ENCODE measurements at regions not wholly inside any gene's neighbourhood (a gene's known extent, or its start where the extent isn't known, plus 50 kb on each side); places are given as distances from the start of the nearest gene placed in this dataset.

DNA sequence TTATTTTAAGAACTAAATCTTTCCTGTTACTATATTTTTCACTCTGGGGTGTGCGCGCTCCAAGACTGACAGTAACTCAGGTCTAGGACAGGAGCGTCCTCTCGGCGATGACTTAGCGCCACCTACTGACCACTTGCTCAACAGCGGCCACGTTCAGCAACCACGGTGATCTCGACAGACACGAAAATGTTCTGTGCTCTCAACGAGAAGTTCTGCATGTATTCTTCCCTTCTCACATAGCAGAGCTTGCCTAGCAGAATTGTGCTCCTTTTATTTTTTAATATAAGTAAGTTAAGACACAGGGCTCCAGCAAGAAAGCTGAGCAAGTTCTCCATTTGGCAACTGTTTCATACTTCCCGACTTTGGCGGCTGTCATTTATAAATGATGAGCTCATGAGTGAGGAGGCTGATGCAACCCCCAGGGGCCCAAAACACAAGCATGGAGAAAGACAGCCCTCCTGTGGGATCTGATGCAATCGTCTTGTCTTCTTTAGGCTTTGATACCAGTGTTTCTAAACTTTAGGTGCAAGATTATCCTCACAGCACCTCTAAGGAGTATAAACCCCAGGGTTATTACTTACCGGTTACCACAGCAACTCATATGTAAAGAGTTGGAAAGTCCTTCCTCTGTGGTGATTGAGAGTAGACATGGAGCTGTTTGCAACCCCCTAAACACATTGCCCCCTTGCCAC lies 92.6 kb downstream of the HHIPL2 start (continued):
- TF ChIP-seq EZH2 (IDR thresholded peaks at IDR 0.05; ENCODE audit: low read depth, low read length, severe bottlenecking): no peak
- TF ChIP-seq SIN3A (conservative IDR thresholded peaks at IDR 0.05 in 1 of 2, IDR thresholded peaks at IDR 0.05 in 1 of 2; ENCODE audit: low read depth in 1 of 2, low read length in 2 of 2): 0 out of 4 replicates have a peak, but pooled peaks of 1 of the 2 experiments have one; percentile 60
- no peak for TF ChIP-seq CREB1 (IDR thresholded peaks at IDR 0.05)
- peak; percentile 84; the same call in 1 of the 2 replicates for TF ChIP-seq CEBPB (IDR thresholded peaks at IDR 0.05; ENCODE audit: low read depth, low read length)
- TF ChIP-seq TBP (IDR thresholded peaks at IDR 0.05; ENCODE audit: low read depth, low read length): no peak
- no peak for TF ChIP-seq GTF2F1 (IDR thresholded peaks at IDR 0.05; ENCODE audit: borderline replicate concordance, low read depth, low read length)
- no peak for TF ChIP-seq HDAC2 (IDR thresholded peaks at IDR 0.05; ENCODE audit: borderline replicate concordance in 1 of 2, low read depth in 2 of 2, low read length in 2 of 2)
- TF ChIP-seq JUN (IDR thresholded peaks at IDR 0.05; ENCODE audit: low read depth, low read length): no peak
- TF ChIP-seq PHF8 (conservative IDR thresholded peaks at IDR 0.05; ENCODE audit: low read depth, low read length): no peak
- TF ChIP-seq NANOG (IDR thresholded peaks at IDR 0.05; ENCODE audit: insufficient read depth, low read depth, low read length, poor library complexity, severe bottlenecking): no peak
- TF ChIP-seq, protein P1, sequence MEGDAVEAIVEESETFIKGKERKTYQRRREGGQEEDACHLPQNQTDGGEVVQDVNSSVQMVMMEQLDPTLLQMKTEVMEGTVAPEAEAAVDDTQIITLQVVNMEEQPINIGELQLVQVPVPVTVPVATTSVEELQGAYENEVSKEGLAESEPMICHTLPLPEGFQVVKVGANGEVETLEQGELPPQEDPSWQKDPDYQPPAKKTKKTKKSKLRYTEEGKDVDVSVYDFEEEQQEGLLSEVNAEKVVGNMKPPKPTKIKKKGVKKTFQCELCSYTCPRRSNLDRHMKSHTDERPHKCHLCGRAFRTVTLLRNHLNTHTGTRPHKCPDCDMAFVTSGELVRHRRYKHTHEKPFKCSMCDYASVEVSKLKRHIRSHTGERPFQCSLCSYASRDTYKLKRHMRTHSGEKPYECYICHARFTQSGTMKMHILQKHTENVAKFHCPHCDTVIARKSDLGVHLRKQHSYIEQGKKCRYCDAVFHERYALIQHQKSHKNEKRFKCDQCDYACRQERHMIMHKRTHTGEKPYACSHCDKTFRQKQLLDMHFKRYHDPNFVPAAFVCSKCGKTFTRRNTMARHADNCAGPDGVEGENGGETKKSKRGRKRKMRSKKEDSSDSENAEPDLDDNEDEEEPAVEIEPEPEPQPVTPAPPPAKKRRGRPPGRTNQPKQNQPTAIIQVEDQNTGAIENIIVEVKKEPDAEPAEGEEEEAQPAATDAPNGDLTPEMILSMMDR (IDR thresholded peaks at IDR 0.05; ENCODE audit: control extremely low read depth in 1 of 3, insufficient read depth in 1 of 3, low read depth in 1 of 3, low read length in 3 of 3): peak; percentile 89 to 99 (median 94)
- TF ChIP-seq, protein P2, sequence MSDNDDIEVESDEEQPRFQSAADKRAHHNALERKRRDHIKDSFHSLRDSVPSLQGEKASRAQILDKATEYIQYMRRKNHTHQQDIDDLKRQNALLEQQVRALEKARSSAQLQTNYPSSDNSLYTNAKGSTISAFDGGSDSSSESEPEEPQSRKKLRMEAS (IDR thresholded peaks at IDR 0.05): peak; percentile 55

All from H1 (cell line).